ENCODE measurements at regions not wholly inside any gene's neighbourhood (a gene's known extent, or its start where the extent isn't known, plus 50 kb on each side); places are given as distances from the start of the nearest gene placed in this dataset.

GRCh38 chr1:79744746-79745145 lies 738.2 kb upstream of the ADGRL4 start:
- 91 to 97% methylated on average over 1 of the region's 1 CpG for WGBS, 2 donors
- intact Hi-C loops (cut with DNase I), result no loop called here
- no peaks in the 10 kb centered on the region for H3K36me3 ChIP-seq

GRCh38 chr1:79741720-79742421 lies 735.3 kb upstream of the ADGRL4 start:
- no peak overlapping the region for H3K4me3 ChIP-seq
- no peak overlapping the region for H3K27ac ChIP-seq
- 83 to 87% methylated on average over 3 of the region's 3 CpGs for WGBS, 2 donors
- intact Hi-C loops (cut with DNase I), result no loop called here
- no peaks in the 10 kb centered on the region for H3K27me3 ChIP-seq
- DNase-seq, result no peak
- no peaks in the 10 kb centered on the region for H3K4me1 ChIP-seq
- no peaks in the 10 kb centered on the region for H3K9me3 ChIP-seq
- H3K36me3 ChIP-seq, result no peaks in the 10 kb centered on the region
- TF ChIP-seq POLR2A (IDR thresholded peaks at IDR 0.05), result no peak
- no peak for TF ChIP-seq POLR2AphosphoS5 (IDR thresholded peaks at IDR 0.05)
- no peak for TF ChIP-seq EP300 (IDR thresholded peaks at IDR 0.05)
- TF ChIP-seq CTCF (IDR thresholded peaks at IDR 0.05), result no peak

More at GRCh38 chr1:79744746-79745145, 738.2 kb upstream of the ADGRL4 start:
- Histone ChIP-seq H3K4me3 (no peak overlapping the region), H3K9me3 (no peaks in the 10 kb centered on the region), H3K27me3 (no peaks in the 10 kb centered on the region), H3K27ac (no peak overlapping the region), H3K4me1 (no peaks in the 10 kb centered on the region)
- TF ChIP-seq CTCF (IDR thresholded peaks at IDR 0.05) (no peak), POLR2AphosphoS5 (IDR thresholded peaks at IDR 0.05) (no peak), EP300 (IDR thresholded peaks at IDR 0.05) (no peak), POLR2A (IDR thresholded peaks at IDR 0.05) (no peak)
- DNase-seq, result no peak

GRCh38 chr1:79738101-79738500 lies 731.6 kb upstream of the ADGRL4 start:
- no peak overlapping the region for H3K4me3 ChIP-seq
- TF ChIP-seq POLR2AphosphoS5 (IDR thresholded peaks at IDR 0.05) (no peak), POLR2A (IDR thresholded peaks at IDR 0.05) (no peak), CTCF (IDR thresholded peaks at IDR 0.05) (no peak), EP300 (IDR thresholded peaks at IDR 0.05) (no peak)
- no peaks in the 10 kb centered on the region for H3K27me3 ChIP-seq
- H3K9me3 ChIP-seq, result no peaks in the 10 kb centered on the region
- WGBS, 2 donors, result 93 to 97% methylated on average over 1 of the region's 1 CpG
- intact Hi-C loops (cut with DNase I), result no loop called here
- no peak overlapping the region for H3K27ac ChIP-seq
- no peak for DNase-seq
- no peaks in the 10 kb centered on the region for H3K4me1 ChIP-seq
- no peaks in the 10 kb centered on the region for H3K36me3 ChIP-seq

GRCh38 chr1:79737193-79737592 lies 730.7 kb upstream of the ADGRL4 start:
- no peaks in the 10 kb centered on the region for H3K4me1 ChIP-seq
- H3K27ac ChIP-seq, result no peak overlapping the region
- DNase-seq, result no peak
- H3K9me3 ChIP-seq, result no peaks in the 10 kb centered on the region
- H3K27me3 ChIP-seq, result no peaks in the 10 kb centered on the region
- intact Hi-C loops (cut with DNase I), result no loop called here
- H3K36me3 ChIP-seq, result no peaks in the 10 kb centered on the region
- TF ChIP-seq EP300 (IDR thresholded peaks at IDR 0.05) (no peak), POLR2A (IDR thresholded peaks at IDR 0.05) (no peak), POLR2AphosphoS5 (IDR thresholded peaks at IDR 0.05) (no peak), CTCF (IDR thresholded peaks at IDR 0.05) (no peak)
- H3K4me3 ChIP-seq, result no peak overlapping the region
- WGBS, 2 donors, result 86 to 88% methylated on average over 1 of the region's 1 CpG

- H3K9me3 ChIP-seq, result no peaks in the 10 kb centered on the region
- no peak for DNase-seq
- H3K4me3 ChIP-seq, result no peak overlapping the region
- no peak overlapping the region for H3K27ac ChIP-seq
- no peak for TF ChIP-seq POLR2A (IDR thresholded peaks at IDR 0.05)
- intact Hi-C loops (cut with DNase I), result no loop called here
- H3K4me1 ChIP-seq, result no peaks in the 10 kb centered on the region
- no peaks in the 10 kb centered on the region for H3K36me3 ChIP-seq
- no peaks in the 10 kb centered on the region for H3K27me3 ChIP-seq
These were observed 726.4 kb upstream of the ADGRL4 start for GRCh38 chr1:79732950-79733349.

All from sigmoid colon (tissue), 6 donors.